Suprapubic skin (tissue), 4 donors: ENCODE measurements at regions not wholly inside any gene's neighbourhood (a gene's known extent, or its start where the extent isn't known, plus 50 kb on each side); places are given as distances from the start of the nearest gene placed in this dataset.

Experiments
- CTCF ChIP-seq, 2 donors: fragments of 200-600 bp in 1 of 2; fragments of 450-650 bp in 1 of 2; sonication (generic) in 1 of 2; IDR thresholded peaks; one replicate each; pipeline ENCODE4 v1.5.1; 2016 to 2019; ENCODE audit warnings: antibody characterized with exemption in 2 of 2, mild to moderate bottlenecking in 1 of 2, moderate library complexity in 1 of 2
- POLR2A ChIP-seq, 2 donors: fragments of 450-650 bp; IDR thresholded peaks; one replicate each; pipeline ENCODE4 v1.6.1; 2017; ENCODE audit warnings: antibody characterized with exemption in 2 of 2, mild to moderate bottlenecking in 2 of 2, moderate library complexity in 2 of 2
- POLR2AphosphoS5 ChIP-seq, 3 donors: sonication (generic); formaldehyde crosslinking; IDR thresholded peaks; one replicate each; pipeline ENCODE4 v1.6.1; 2017; ENCODE audit warnings: antibody characterized with exemption in 3 of 3

DNA sequence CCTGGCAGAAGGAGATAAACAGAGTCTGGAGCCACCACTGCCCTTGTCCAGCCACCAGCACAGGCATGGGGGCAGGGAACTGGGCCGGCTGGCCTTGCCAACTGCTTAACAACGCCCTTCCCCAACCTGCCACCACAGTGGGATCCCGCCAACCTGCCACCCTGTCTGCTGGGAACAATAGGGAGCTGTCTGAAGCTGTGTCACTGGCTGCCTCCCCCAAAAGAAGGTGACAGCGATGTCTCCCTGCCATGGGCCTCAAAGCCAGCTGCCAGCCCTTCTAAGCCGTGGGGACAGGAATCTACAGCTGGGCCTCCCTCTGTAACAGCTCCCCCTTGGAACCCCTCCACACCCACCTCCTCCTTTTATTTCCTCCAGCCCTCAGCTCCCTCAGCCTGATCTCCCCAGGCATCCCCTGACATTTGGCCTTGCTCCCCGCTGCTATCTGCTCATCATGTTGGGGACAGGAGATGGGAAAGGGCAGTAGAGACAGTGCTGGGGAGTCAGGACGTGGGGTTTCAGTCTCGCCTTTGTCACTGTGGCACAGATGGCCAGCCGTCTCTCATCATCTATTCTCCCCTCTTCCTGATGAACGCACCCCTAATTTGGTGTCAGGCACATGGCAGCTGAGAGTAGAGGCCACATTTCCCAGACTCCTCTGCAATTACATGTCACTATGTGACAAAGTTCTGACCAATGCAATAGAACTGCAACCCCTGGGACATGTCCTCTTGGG lies 51.3 kb upstream of the PRDM11 start:
- TF ChIP-seq POLR2AphosphoS5 (IDR thresholded peaks at IDR 0.05) (no peak), CTCF (IDR thresholded peaks at IDR 0.05) (no peak), POLR2A (IDR thresholded peaks at IDR 0.05) (no peak)
